KMS-11 (cell line): ENCODE measurements at regions not wholly inside any gene's neighbourhood (a gene's known extent, or its start where the extent isn't known, plus 50 kb on each side); places are given as distances from the start of the nearest gene placed in this dataset.

Experiments used
- H2AFZ ChIP-seq: fragments of 200-600 bp; sonication (generic); 2 replicates; pipeline ENCODE4 v1.6.1; 2016; ENCODE audit warnings: antibody characterized with exemption, mixed run types, low read depth
- H3K27ac ChIP-seq: fragments of 200-600 bp; sonication (generic); 2 replicates; pipeline ENCODE4 v1.6.1; 2016; ENCODE audit warnings: mild to moderate bottlenecking, mixed run types
- H3K27me3 ChIP-seq: fragments of 200-600 bp; sonication (generic); 2 replicates; pipeline ENCODE4 v1.6.1; 2017; ENCODE audit warnings: mild to moderate bottlenecking, low read depth, mixed run types, moderate library complexity; ENCODE audit not compliant: insufficient read depth
- H3K36me3 ChIP-seq: fragments of 200-600 bp; sonication (generic); 2 replicates; pipeline ENCODE4 v1.6.1; 2017; ENCODE audit warnings: mild to moderate bottlenecking, mixed run types; ENCODE audit not compliant: insufficient read depth
- H3K4me1 ChIP-seq: fragments of 200-600 bp; sonication (generic); 2 replicates; pipeline ENCODE4 v1.6.1; 2016; ENCODE audit warnings: mild to moderate bottlenecking, low read depth, mixed run types; ENCODE audit not compliant: poor library complexity, severe bottlenecking
- H3K4me2 ChIP-seq: fragments of 200-600 bp; sonication (generic); 2 replicates; pipeline ENCODE4 v1.7.0; 2016; ENCODE audit warnings: mild to moderate bottlenecking, mixed run types
- H3K4me3 ChIP-seq: fragments of 200-600 bp; sonication (generic); IDR thresholded peaks from 2 replicates; pipeline ENCODE4 v1.6.1; 2017; ENCODE audit warnings: low read depth, low read length, mixed read lengths; ENCODE audit not compliant: insufficient read depth
- H3K79me2 ChIP-seq: fragments of 200-600 bp; sonication (generic); 2 replicates; pipeline ENCODE4 v1.6.1; 2016; ENCODE audit warnings: low read depth, mixed run types; ENCODE audit not compliant: insufficient read depth
- H3K9ac ChIP-seq: fragments of 200-600 bp; sonication (generic); 2 replicates; pipeline ENCODE4 v1.6.1; 2016; ENCODE audit warnings: mild to moderate bottlenecking, mixed run types
- H4K20me1 ChIP-seq: fragments of 200-600 bp; sonication (generic); 2 replicates; pipeline ENCODE4 v1.6.1; 2016; ENCODE audit warnings: mild to moderate bottlenecking, mixed run types; ENCODE audit not compliant: insufficient read depth
- TF ChIP-seq, protein P1 (sequence below): fragments of 200-600 bp; sonication (generic); conservative IDR thresholded peaks from 2 replicates; pipeline ENCODE4 v1.6.1; 2017; ENCODE audit warnings: low read depth, mild to moderate bottlenecking, antibody characterized with exemption, low read length, moderate library complexity, mixed read lengths

DNA sequence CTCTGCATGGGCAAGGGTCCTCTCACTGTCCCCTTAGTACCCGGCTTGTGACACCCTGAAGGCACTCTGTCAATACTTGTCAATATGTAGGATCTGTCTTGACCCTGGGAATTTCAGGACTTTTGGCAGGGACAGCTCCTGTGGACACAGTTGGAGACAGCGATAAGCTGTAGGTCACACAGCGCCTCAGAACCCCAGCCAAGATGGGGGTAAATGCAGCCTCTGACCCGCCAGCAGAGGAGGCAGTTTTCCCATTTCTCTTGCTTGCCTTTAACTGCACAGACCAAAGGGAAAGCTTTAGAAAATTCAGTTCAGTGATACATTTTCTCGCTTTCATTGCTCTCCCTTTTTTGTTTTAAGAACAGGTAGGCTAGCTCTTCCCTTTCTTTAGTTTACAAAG lies 54.8 kb upstream of the KLHL29 start:
- no peaks in the 10 kb centered on the region for H4K20me1 ChIP-seq
- H3K27me3 ChIP-seq: no peaks in the 10 kb centered on the region
- H3K9ac ChIP-seq: no peak overlapping the region
- H3K4me1 ChIP-seq: no peaks in the 10 kb centered on the region
- H3K4me2 ChIP-seq: no peak overlapping the region
- H3K4me3 ChIP-seq: no peak overlapping the region
- H3K27ac ChIP-seq: no peak overlapping the region
- H3K36me3 ChIP-seq: no peaks in the 10 kb centered on the region
- H2AFZ ChIP-seq: no peak overlapping the region
- H3K79me2 ChIP-seq: no peaks in the 10 kb centered on the region
- TF ChIP-seq, protein P1, sequence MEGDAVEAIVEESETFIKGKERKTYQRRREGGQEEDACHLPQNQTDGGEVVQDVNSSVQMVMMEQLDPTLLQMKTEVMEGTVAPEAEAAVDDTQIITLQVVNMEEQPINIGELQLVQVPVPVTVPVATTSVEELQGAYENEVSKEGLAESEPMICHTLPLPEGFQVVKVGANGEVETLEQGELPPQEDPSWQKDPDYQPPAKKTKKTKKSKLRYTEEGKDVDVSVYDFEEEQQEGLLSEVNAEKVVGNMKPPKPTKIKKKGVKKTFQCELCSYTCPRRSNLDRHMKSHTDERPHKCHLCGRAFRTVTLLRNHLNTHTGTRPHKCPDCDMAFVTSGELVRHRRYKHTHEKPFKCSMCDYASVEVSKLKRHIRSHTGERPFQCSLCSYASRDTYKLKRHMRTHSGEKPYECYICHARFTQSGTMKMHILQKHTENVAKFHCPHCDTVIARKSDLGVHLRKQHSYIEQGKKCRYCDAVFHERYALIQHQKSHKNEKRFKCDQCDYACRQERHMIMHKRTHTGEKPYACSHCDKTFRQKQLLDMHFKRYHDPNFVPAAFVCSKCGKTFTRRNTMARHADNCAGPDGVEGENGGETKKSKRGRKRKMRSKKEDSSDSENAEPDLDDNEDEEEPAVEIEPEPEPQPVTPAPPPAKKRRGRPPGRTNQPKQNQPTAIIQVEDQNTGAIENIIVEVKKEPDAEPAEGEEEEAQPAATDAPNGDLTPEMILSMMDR: no peak
